ENCODE measurements at regions not wholly inside any gene's neighbourhood (a gene's known extent, or its start where the extent isn't known, plus 50 kb on each side); places are given as distances from the start of the nearest gene placed in this dataset.

GRCh38 chr14:22484632-22485031 lies 104.4 kb downstream of the DAD1 start:
- ChIA-PET POLR2A (no interaction called here), CTCF (interaction anchor here (1.6 kb wide), 1 partner anchor 28 kb away, joined by 5 read pairs; no protein-coding TSS in a partner anchor)
- no peak for TF ChIP-seq BHLHE40 (IDR thresholded peaks at IDR 0.05; ENCODE audit: borderline replicate concordance)
- TF ChIP-seq NFRKB (IDR thresholded peaks at IDR 0.05) = no peak
- no peak for TF ChIP-seq TARDBP (IDR thresholded peaks at IDR 0.05)
- TF ChIP-seq FOXM1 (IDR thresholded peaks at IDR 0.05; ENCODE audit: borderline replicate concordance) = no peak
- TF ChIP-seq SP1 (IDR thresholded peaks at IDR 0.05) = no peak
- no peak for TF ChIP-seq ARNT (IDR thresholded peaks at IDR 0.05)
- TF ChIP-seq FOXA1 (IDR thresholded peaks at IDR 0.05) = no peak
- TF ChIP-seq LEF1 (IDR thresholded peaks at IDR 0.05; ENCODE audit: borderline replicate concordance) = no peak
- TF ChIP-seq ZNF384 (IDR thresholded peaks at IDR 0.05) = no peak
- TF ChIP-seq CTBP1 (IDR thresholded peaks at IDR 0.05; ENCODE audit: borderline replicate concordance) = no peak
- TF ChIP-seq PKNOX1 (IDR thresholded peaks at IDR 0.05) = no peak
- TF ChIP-seq ELF4 (IDR thresholded peaks at IDR 0.05) = no peak
- no peak for TF ChIP-seq SUZ12 (IDR thresholded peaks at IDR 0.05)
- TF ChIP-seq FOXK2 (IDR thresholded peaks at IDR 0.05) = no peak
- no peak for TF ChIP-seq HDGF (IDR thresholded peaks at IDR 0.05; ENCODE audit: borderline replicate concordance)
- TF ChIP-seq L3MBTL2 (conservative IDR thresholded peaks at IDR 0.05) = no peak
- DNase-seq (ENCODE audit: extremely low spot score) = no peak

GRCh38 chr14:22483863-22484593 lies 105.0 kb downstream of the DAD1 start:
- TF ChIP-seq NFRKB (IDR thresholded peaks at IDR 0.05) (no peak), TARDBP (IDR thresholded peaks at IDR 0.05) (no peak), PKNOX1 (IDR thresholded peaks at IDR 0.05) (no peak), FOXM1 (IDR thresholded peaks at IDR 0.05; ENCODE audit: borderline replicate concordance) (no peak), ARNT (IDR thresholded peaks at IDR 0.05) (no peak), HDGF (IDR thresholded peaks at IDR 0.05; ENCODE audit: borderline replicate concordance) (no peak), L3MBTL2 (conservative IDR thresholded peaks at IDR 0.05) (no peak)
- DNase-seq (ENCODE audit: extremely low spot score) = no peak
- POLR2A ChIA-PET = no interaction called here
- CTCF ChIA-PET = interaction anchor here (1.6 kb wide), 1 partner anchor 29 kb away, joined by 5 read pairs; no protein-coding TSS in a partner anchor

GRCh38 chr14:22482782-22483553 lies 106.1 kb downstream of the DAD1 start:
- TF ChIP-seq SP1 (IDR thresholded peaks at IDR 0.05) (no peak), HDGF (IDR thresholded peaks at IDR 0.05; ENCODE audit: borderline replicate concordance) (no peak), ARNT (IDR thresholded peaks at IDR 0.05) (no peak), PKNOX1 (IDR thresholded peaks at IDR 0.05) (no peak), FOXK2 (IDR thresholded peaks at IDR 0.05) (no peak), CTBP1 (IDR thresholded peaks at IDR 0.05; ENCODE audit: borderline replicate concordance) (no peak), ELF4 (IDR thresholded peaks at IDR 0.05) (no peak), NFRKB (IDR thresholded peaks at IDR 0.05) (no peak), FOXA1 (IDR thresholded peaks at IDR 0.05) (no peak)
- POLR2A ChIA-PET = no interaction called here
- CTCF ChIA-PET = no interaction called here
- DNase-seq (ENCODE audit: extremely low spot score) = no peak

- DNase-seq (ENCODE audit: extremely low spot score) = no peak
- ChIA-PET CTCF (no interaction called here), POLR2A (no interaction called here)
- TF ChIP-seq BHLHE40 (IDR thresholded peaks at IDR 0.05; ENCODE audit: borderline replicate concordance) = no peak
Observed at GRCh38 chr14:22482085-22482694, 106.8 kb downstream of the DAD1 start.

- CTCF ChIA-PET = interaction anchor here (0.8 kb wide), 1 partner anchor 88 kb away, joined by 3 read pairs; no protein-coding TSS in a partner anchor
Observed at GRCh38 chr14:22481546-22481945, 107.5 kb downstream of the DAD1 start.

More at GRCh38 chr14:22481546-22481945, 107.5 kb downstream of the DAD1 start:
- no peak for DNase-seq (ENCODE audit: extremely low spot score)
- TF ChIP-seq ARNT (IDR thresholded peaks at IDR 0.05) (no peak), LEF1 (IDR thresholded peaks at IDR 0.05; ENCODE audit: borderline replicate concordance) (no peak), ZNF384 (IDR thresholded peaks at IDR 0.05) (no peak), BHLHE40 (IDR thresholded peaks at IDR 0.05; ENCODE audit: borderline replicate concordance) (no peak), L3MBTL2 (conservative IDR thresholded peaks at IDR 0.05) (no peak), FOXK2 (IDR thresholded peaks at IDR 0.05) (no peak), TARDBP (IDR thresholded peaks at IDR 0.05) (no peak), HDGF (IDR thresholded peaks at IDR 0.05; ENCODE audit: borderline replicate concordance) (no peak), FOXA1 (IDR thresholded peaks at IDR 0.05) (no peak), SP1 (IDR thresholded peaks at IDR 0.05) (no peak), CTBP1 (IDR thresholded peaks at IDR 0.05; ENCODE audit: borderline replicate concordance) (no peak), NFRKB (IDR thresholded peaks at IDR 0.05) (no peak), PKNOX1 (IDR thresholded peaks at IDR 0.05) (no peak), SUZ12 (IDR thresholded peaks at IDR 0.05) (no peak), ELF4 (IDR thresholded peaks at IDR 0.05) (no peak)
- POLR2A ChIA-PET = no interaction called here

Measured in HEK293T (cell line).